ENCODE measurements at regions not wholly inside any gene's neighbourhood (a gene's known extent, or its start where the extent isn't known, plus 50 kb on each side); places are given as distances from the start of the nearest gene placed in this dataset.

- DNase-seq (ENCODE audit: extremely low read depth in 1 of 2, low read depth in 1 of 2), result no peak
Observed at GRCh38 chr10:78851647-78852046, 217.1 kb upstream of the ZMIZ1 start.

- DNase-seq (ENCODE audit: extremely low read depth in 1 of 2, low read depth in 1 of 2), result no peak
Observed at GRCh38 chr10:78852466-78853240, 216.1 kb upstream of the ZMIZ1 start.

- no peak for DNase-seq (ENCODE audit: extremely low read depth in 1 of 2, low read depth in 1 of 2)
Observed at GRCh38 chr10:78853864-78854263, 214.9 kb upstream of the ZMIZ1 start.

DNA sequence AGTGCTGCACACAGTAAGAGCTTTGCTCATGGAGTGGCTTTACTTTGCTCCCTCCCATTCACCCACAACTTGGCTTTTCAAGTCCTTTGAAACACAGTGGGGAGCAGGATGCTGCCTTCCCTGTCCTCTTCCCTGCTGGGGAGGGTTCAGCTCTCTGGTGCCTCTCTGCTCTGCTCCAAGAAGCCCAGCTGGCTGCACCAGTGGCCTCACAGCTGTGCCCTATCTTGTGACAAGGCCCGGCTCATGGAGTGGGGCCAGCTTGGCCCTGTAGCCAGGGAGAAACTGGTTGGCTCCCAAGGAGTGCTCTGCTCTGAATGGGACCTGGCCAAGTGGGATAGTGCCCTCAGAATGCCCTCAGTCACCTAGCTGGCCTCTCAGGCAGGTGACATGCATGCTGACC lies 212.3 kb upstream of the ZMIZ1 start:
- DNase-seq (ENCODE audit: extremely low read depth in 1 of 2, low read depth in 1 of 2), result no peak

DNA sequence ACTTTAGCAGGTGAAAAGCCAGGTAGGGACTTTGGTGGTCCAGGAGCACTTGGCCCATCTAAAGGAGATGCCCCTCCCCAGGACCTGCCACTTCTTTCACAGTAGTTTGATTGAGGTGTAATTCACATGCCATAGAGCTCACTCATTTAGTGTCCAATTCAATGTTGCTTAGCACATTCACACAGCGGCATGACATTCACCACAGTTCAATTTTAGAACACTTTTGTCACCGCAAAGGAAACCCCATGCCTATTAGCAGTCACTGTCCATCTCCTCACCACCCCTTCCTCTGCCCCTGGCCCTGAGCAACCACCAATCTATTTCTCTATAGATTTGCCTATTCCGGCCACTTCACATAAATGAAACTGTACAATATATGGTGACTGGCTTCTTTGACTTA lies 211.6 kb upstream of the ZMIZ1 start:
- no peak for DNase-seq (ENCODE audit: extremely low read depth in 1 of 2, low read depth in 1 of 2)

GRCh38 chr10:78859266-78859665 lies 209.5 kb upstream of the ZMIZ1 start:
- no peak for DNase-seq (ENCODE audit: extremely low read depth in 1 of 2, low read depth in 1 of 2)

GRCh38 chr10:78859769-78860168 lies 209.0 kb upstream of the ZMIZ1 start:
- DNase-seq (ENCODE audit: extremely low read depth in 1 of 2, low read depth in 1 of 2), result no peak

GRCh38 chr10:78860260-78860914 lies 208.4 kb upstream of the ZMIZ1 start:
- DNase-seq (ENCODE audit: extremely low read depth in 1 of 2, low read depth in 1 of 2), result no peak

DNA sequence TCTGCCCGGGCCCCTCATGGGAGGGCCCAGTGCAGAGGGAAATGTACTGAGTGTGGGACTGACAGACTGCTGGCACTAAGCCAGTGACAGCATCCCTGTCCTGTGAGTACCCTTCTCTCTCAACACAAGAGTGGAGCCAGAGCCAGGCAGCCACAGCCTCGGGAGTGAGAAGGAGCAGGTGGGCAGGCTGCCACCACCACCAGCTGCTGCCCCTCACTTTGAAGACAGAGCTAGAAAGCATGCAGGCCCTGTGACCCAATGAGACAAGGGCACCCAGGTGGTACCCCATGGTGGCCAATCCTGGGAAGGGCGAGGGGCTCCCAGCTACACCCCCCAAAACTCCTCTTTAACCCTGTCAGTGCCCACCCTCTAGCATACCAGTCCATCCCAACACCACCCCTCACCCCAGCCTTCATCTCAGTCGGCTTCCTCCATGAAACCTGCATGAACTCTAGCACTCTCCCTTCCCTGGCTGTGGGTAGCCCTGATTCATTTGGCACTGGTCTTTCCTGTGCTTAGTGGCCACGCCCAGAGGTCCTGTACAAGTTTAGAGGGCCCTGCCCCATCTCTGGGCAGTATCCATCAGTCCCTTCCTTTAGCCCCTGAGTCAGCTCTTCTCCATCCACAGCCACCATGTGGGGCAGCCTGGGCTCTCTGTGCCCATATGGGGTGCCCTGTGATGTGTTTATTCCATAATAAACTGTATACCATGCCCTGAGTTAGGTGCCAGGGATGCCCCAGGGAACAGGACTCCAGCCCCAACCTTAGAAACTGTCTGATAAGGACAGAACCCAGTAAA lies 207.0 kb upstream of the ZMIZ1 start:
- DNase-seq (ENCODE audit: extremely low read depth in 1 of 2, low read depth in 1 of 2), result no peak

- DNase-seq (ENCODE audit: extremely low read depth in 1 of 2, low read depth in 1 of 2), result no peak
Observed at GRCh38 chr10:78862328-78862640, 206.5 kb upstream of the ZMIZ1 start.

DNA sequence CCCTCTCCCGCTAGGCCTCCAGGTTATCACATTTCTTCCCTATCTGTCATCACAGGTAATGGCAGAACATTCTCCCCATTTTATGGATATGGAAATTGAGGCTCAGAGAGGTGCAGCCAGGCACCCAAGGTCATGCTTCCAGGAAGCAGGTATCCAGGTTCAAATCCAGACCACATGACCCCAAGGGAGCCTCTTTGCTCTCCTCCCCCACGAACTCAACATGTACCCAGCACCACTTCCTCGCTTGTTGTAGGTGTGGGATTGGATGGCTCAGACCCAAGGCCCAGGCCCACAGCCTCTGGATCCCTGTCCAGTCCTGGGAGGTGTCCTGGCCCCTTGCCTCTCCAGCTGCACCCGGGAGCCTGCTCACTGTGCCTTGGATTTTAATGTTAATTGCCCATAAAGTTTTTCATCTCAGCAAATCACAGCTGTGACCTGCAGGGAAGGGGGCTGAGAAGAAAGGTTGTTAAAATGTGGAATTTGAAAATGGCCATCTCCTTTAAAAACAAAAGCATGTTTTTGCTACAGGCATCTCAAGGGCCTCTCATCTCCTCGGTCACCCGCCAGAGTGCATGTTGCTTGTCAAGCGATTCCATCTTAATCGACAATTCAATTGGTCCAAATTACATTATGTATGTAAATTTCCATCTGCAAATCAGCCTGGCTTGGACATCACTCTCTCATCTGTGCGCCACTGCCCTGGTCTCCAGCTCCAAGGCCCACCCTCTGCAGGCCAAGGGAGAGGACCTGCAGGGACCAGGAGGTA lies 205.4 kb upstream of the ZMIZ1 start:
- DNase-seq (ENCODE audit: extremely low read depth in 1 of 2, low read depth in 1 of 2), result no peak

- no peak for DNase-seq (ENCODE audit: extremely low read depth in 1 of 2, low read depth in 1 of 2)
Observed at GRCh38 chr10:78863906-78864239, 204.9 kb upstream of the ZMIZ1 start.

GRCh38 chr10:78864761-78865537 lies 203.8 kb upstream of the ZMIZ1 start:
- no peak for DNase-seq (ENCODE audit: extremely low read depth in 1 of 2, low read depth in 1 of 2)

GRCh38 chr10:78865538-78865875 lies 203.3 kb upstream of the ZMIZ1 start:
- no peak for DNase-seq (ENCODE audit: extremely low read depth in 1 of 2, low read depth in 1 of 2)

DNA sequence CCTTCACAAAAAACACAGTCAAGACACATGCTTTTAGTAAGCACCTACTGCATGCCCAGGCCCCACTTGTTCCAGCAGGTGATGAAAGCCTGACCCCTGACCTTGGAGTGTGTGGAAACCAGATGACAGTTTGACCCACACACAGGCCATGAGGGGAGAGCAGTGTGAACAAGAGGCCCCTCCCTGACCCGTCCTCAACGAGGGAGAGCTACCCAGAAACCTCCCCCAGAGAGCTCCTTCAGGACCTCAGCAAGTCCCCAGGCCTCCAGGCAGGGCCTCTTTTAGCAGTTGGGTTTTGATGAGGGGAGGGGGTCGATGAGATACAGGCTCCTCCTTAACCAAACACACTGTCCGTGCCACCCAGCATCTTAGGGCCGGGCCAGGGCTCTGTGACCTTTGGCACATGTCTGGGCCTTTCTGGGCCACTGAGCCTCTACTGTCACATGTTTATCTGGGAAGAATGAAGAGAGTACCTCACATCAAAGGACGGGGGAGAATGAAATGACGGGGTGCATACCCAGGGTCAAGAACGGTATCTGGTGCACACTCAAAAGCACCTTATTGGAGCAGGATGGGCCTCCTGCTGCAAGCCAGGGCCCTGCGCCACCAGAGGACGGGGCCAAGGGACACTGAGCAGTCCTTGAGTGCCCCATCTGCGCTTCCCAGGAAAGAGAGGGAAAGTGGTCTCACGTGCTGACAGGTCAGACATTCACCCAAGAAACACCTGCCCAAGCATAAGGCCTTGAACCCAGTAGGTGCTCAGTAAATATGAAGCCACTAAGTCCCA lies 202.6 kb upstream of the ZMIZ1 start:
- no peak for DNase-seq (ENCODE audit: extremely low read depth in 1 of 2, low read depth in 1 of 2)

DNA sequence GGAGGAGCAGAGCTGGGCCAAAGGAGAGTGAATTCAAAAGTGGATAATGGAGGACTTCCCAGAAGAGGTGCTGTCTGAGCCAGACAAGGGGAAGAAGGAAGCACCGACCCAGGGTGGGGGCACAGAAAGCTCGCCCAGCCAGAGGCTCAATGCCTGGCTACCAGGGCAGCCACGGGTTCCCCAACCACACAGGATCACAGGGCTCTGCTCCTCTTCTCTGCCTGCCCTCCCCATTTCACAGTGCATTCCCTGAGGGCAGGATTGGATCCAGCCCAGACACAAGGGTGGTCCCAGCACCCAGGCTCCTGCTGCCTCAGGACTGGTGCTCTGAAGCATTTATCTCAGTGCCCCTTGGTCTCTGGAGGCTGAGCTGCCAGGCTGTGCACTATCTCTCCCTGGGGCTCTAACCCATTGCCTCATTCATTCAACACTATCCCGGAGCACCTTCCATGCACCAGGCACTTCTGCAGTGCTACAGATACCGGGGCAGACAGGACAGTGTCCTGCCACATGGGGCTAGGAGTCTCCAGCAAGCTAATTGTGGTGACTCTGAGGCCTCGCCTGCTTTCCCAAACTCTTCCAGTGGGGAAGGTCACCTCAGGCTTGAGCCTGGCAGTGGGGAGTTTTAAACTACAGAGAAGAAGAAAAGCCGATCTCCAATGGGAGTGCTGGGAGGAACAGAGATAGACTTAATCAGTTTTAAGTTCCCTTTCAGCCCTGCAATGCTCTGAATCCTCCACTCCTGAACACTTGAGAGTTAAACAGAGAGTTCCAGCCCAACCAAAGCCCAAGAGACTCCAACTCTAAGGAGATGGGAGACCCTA lies 201.8 kb upstream of the ZMIZ1 start:
- DNase-seq (ENCODE audit: extremely low read depth in 1 of 2, low read depth in 1 of 2), result no peak

- no peak for DNase-seq (ENCODE audit: extremely low read depth in 1 of 2, low read depth in 1 of 2)
Observed at GRCh38 chr10:78867555-78867939, 201.2 kb upstream of the ZMIZ1 start.

GRCh38 chr10:78868048-78868447 lies 200.7 kb upstream of the ZMIZ1 start:
- no peak for DNase-seq (ENCODE audit: extremely low read depth in 1 of 2, low read depth in 1 of 2)

GRCh38 chr10:78868456-78868855 lies 200.3 kb upstream of the ZMIZ1 start:
- no peak for DNase-seq (ENCODE audit: extremely low read depth in 1 of 2, low read depth in 1 of 2)
